ENCODE measurements at regions not wholly inside any gene's neighbourhood (a gene's known extent, or its start where the extent isn't known, plus 50 kb on each side); places are given as distances from the start of the nearest gene placed in this dataset.

GRCh38 chr20:41716911-41717310 lies 98.7 kb upstream of the CHD6 start:
- Histone ChIP-seq H3K4me1 (ENCODE audit: insufficient read depth) (peaks cover 4% of the 10 kb centered on the region; the same call in 1 of the 2 replicates), H3K79me2 (replicated peaks; ENCODE audit: insufficient read depth) (no peaks in the 10 kb centered on the region), H3K36me3 (ENCODE audit: insufficient read depth) (no peaks in the 10 kb centered on the region), H3F3A (replicated peaks; ENCODE audit: low read depth) (no peaks in the 10 kb centered on the region), H4K20me1 (replicated peaks; ENCODE audit: insufficient read depth) (no peaks in the 10 kb centered on the region), H3K9me2 (ENCODE audit: insufficient read depth) (peaks cover 5% of the 10 kb centered on the region; the same call in 1 of the 2 replicates), H2AFZ (no peak overlapping the region), H3K27me3 (ENCODE audit: insufficient read depth) (no peaks in the 10 kb centered on the region), H3K27ac (ENCODE audit: low read depth) (no peak overlapping the region), H3K4me2 (no peak overlapping the region), H3K4me3 (no peak overlapping the region)
- H3K27ac Mint-ChIP-seq = no peak overlapping the region
- no peak for ATAC-seq
- no peak for DNase-seq (ENCODE audit: low spot score)
- H3K4me3 Mint-ChIP-seq = no peak overlapping the region
- H3K9me3 Mint-ChIP-seq = peaks cover 83% of the 10 kb centered on the region
- peaks cover 14% of the 10 kb centered on the region for H3K36me3 Mint-ChIP-seq (ENCODE audit: low read depth)
- peaks cover 2% of the 10 kb centered on the region for H3K27me3 Mint-ChIP-seq (ENCODE audit: insufficient read depth, low read depth, poor library complexity)
- no peak for TF ChIP-seq STAT1 (IDR thresholded peaks at IDR 0.05; ENCODE audit: unreplicated experiment)
- TF ChIP-seq EZH2phosphoT487 (IDR thresholded peaks at IDR 0.05; ENCODE audit: unreplicated experiment) = no peak
- TF ChIP-seq, protein P1, sequence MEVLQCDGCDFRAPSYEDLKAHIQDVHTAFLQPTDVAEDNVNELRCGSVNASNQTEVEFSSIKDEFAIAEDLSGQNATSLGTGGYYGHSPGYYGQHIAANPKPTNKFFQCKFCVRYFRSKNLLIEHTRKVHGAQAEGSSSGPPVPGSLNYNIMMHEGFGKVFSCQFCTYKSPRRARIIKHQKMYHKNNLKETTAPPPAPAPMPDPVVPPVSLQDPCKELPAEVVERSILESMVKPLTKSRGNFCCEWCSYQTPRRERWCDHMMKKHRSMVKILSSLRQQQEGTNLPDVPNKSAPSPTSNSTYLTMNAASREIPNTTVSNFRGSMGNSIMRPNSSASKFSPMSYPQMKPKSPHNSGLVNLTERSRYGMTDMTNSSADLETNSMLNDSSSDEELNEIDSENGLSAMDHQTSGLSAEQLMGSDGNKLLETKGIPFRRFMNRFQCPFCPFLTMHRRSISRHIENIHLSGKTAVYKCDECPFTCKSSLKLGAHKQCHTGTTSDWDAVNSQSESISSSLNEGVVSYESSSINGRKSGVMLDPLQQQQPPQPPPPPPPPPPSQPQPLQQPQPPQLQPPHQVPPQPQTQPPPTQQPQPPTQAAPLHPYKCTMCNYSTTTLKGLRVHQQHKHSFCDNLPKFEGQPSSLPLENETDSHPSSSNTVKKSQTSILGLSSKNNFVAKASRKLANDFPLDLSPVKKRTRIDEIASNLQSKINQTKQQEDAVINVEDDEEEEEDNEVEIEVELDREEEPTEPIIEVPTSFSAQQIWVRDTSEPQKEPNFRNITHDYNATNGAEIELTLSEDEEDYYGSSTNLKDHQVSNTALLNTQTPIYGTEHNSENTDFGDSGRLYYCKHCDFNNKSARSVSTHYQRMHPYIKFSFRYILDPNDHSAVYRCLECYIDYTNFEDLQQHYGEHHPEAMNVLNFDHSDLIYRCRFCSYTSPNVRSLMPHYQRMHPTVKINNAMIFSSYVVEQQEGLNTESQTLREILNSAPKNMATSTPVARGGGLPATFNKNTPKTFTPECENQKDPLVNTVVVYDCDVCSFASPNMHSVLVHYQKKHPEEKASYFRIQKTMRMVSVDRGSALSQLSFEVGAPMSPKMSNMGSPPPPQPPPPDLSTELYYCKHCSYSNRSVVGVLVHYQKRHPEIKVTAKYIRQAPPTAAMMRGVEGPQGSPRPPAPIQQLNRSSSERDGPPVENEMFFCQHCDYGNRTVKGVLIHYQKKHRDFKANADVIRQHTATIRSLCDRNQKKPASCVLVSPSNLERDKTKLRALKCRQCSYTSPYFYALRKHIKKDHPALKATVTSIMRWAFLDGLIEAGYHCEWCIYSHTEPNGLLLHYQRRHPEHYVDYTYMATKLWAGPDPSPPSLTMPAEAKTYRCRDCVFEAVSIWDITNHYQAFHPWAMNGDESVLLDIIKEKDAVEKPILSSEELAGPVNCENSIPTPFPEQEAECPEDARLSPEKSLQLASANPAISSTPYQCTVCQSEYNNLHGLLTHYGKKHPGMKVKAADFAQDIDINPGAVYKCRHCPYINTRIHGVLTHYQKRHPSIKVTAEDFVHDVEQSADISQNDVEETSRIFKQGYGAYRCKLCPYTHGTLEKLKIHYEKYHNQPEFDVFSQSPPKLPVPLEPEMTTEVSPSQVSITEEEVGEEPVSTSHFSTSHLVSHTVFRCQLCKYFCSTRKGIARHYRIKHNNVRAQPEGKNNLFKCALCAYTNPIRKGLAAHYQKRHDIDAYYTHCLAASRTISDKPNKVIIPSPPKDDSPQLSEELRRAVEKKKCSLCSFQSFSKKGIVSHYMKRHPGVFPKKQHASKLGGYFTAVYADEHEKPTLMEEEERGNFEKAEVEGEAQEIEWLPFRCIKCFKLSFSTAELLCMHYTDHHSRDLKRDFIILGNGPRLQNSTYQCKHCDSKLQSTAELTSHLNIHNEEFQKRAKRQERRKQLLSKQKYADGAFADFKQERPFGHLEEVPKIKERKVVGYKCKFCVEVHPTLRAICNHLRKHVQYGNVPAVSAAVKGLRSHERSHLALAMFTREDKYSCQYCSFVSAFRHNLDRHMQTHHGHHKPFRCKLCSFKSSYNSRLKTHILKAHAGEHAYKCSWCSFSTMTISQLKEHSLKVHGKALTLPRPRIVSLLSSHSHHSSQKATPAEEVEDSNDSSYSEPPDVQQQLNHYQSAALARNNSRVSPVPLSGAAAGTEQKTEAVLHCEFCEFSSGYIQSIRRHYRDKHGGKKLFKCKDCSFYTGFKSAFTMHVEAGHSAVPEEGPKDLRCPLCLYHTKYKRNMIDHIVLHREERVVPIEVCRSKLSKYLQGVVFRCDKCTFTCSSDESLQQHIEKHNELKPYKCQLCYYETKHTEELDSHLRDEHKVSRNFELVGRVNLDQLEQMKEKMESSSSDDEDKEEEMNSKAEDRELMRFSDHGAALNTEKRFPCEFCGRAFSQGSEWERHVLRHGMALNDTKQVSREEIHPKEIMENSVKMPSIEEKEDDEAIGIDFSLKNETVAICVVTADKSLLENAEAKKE (CRISPR knock-in tag; IDR thresholded peaks at IDR 0.05) = no peak
- no peak for TF ChIP-seq JUNB (IDR thresholded peaks at IDR 0.05; ENCODE audit: unreplicated experiment)
- no peak for TF ChIP-seq POLR2AphosphoS5 (IDR thresholded peaks at IDR 0.05; ENCODE audit: low read depth)
- TF ChIP-seq EZH2 (IDR thresholded peaks at IDR 0.05; ENCODE audit: low read depth, unreplicated experiment) = no peak
- no peak for TF ChIP-seq ZNF331 (CRISPR knock-in tag; IDR thresholded peaks at IDR 0.05; ENCODE audit: low read depth)
- no peak for TF ChIP-seq ETS1 (IDR thresholded peaks at IDR 0.05)
- no peak for TF ChIP-seq ZNF114 (CRISPR knock-in tag; IDR thresholded peaks at IDR 0.05)
- no peak for TF ChIP-seq NANOG (IDR thresholded peaks at IDR 0.05; ENCODE audit: borderline replicate concordance)
- no peak for TF ChIP-seq REST (IDR thresholded peaks at IDR 0.05; ENCODE audit: unreplicated experiment)
- no peaks in the 10 kb centered on the region for H3K4me1 Mint-ChIP-seq
